ENCODE measurements at regions not wholly inside any gene's neighbourhood (a gene's known extent, or its start where the extent isn't known, plus 50 kb on each side); places are given as distances from the start of the nearest gene placed in this dataset.

- TF ChIP-seq CTCF (conservative IDR thresholded peaks at IDR 0.05) (no peak), EZH2 (IDR thresholded peaks at IDR 0.05; ENCODE audit: low read depth) (no peak)
Observed at GRCh38 chr1:208418667-208419066, 174.5 kb upstream of the PLXNA2 start.

Measured in PC-9 (cell line).